ENCODE measurements at regions not wholly inside any gene's neighbourhood (a gene's known extent, or its start where the extent isn't known, plus 50 kb on each side); places are given as distances from the start of the nearest gene placed in this dataset.

DNA sequence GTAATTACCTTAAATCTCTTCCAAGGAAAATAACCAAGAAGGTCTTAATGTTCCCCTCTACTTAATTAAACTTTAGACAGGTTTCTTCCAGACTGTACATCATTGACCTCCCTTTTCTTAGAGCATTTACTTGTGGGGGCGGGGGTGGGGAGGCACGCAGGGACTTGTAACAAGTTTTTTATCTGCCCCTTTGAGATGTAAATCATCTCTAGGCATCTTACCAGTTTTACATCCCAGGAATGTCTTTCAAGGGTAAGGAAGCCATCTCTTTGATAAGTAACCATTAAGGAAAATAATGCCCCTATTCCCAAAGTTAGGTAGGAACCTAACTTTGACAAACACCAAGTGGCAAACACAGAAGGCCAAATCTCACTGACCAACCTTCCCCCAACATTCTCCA, 528.6 kb downstream of the SUCLA2 start:
- H3K4me2 ChIP-seq (ENCODE audit: insufficient read depth, insufficient read length, low read length), result peak overlapping the region; percentile 6
- no peaks in the 10 kb centered on the region; the same call in 1 of the 2 replicates for H3K27me3 ChIP-seq (ENCODE audit: insufficient read depth, low read length)
- H3K18ac ChIP-seq (ENCODE audit: insufficient read length, low read depth, low read length), result no peak overlapping the region
- Mint-ChIP-seq H3K4me3 (no peak overlapping the region; a peak in 1 of 5 replicates), H3K9me3 (peaks cover 14% of the 10 kb centered on the region in 2 experiments; a peak in 4 of 5 replicates), H3K36me3 (ENCODE audit: insufficient read depth in 1 of 3, low read depth in 3 of 3) (peaks cover 0 to 3% (median 3%) of the 10 kb centered on the region in 3 experiments; a peak in 2 of 7 replicates), H3K27me3 (ENCODE audit: low read depth) (peaks cover 20% of the 10 kb centered on the region), H3K4me1 (peaks cover 33 to 38% of the 10 kb centered on the region in 2 experiments), H3K27ac (no peak overlapping the region)
- no peak overlapping the region for H2AFZ ChIP-seq (ENCODE audit: low read length)
- H3K79me2 ChIP-seq (ENCODE audit: insufficient read depth, low read length), result no peaks in the 10 kb centered on the region
- no peak overlapping the region for H2BK15ac ChIP-seq (ENCODE audit: low read depth, low read length)
- no peak overlapping the region for H2AK5ac ChIP-seq (ENCODE audit: insufficient read length, low read length)
- no peak overlapping the region for H4K91ac ChIP-seq (ENCODE audit: insufficient read length, low read depth, low read length)
- no CpG with 5 or more reads among the region's 2 CpGs for WGBS (ENCODE audit: extremely low coverage, insufficient read length, low lambda C conversion rate)
- H4K5ac ChIP-seq (ENCODE audit: insufficient read length, low read depth, low read length), result no peak overlapping the region
- H3K9me3 ChIP-seq (ENCODE audit: control insufficient read depth, low read depth, low read length), result no peaks in the 10 kb centered on the region
- no peak overlapping the region for H3K9ac ChIP-seq (ENCODE audit: extremely low read depth, insufficient read length, low read length)
- no peak overlapping the region for H3K23ac ChIP-seq (ENCODE audit: insufficient read length, low read depth, low read length)
- no peak overlapping the region for H4K8ac ChIP-seq (replicated peaks; ENCODE audit: insufficient read length, low read depth, low read length)
- H3K4ac ChIP-seq (ENCODE audit: low read depth, low read length), result no peak overlapping the region
- H2BK120ac ChIP-seq (ENCODE audit: low read depth, low read length, poor library complexity, severe bottlenecking), result no peak overlapping the region
- no peak overlapping the region for H3T11ph ChIP-seq (ENCODE audit: low read length)
- H3K4me1 ChIP-seq (ENCODE audit: insufficient read depth, low read length), result peaks cover 10% of the 10 kb centered on the region; the same call in 1 of the 2 replicates
- no peak overlapping the region for H3K14ac ChIP-seq (ENCODE audit: insufficient read depth, low read length)
- no peak overlapping the region for H2BK12ac ChIP-seq (ENCODE audit: insufficient read length, low read depth, low read length)
- H4K20me1 ChIP-seq (ENCODE audit: control insufficient read depth, insufficient read depth, insufficient read length), result no peaks in the 10 kb centered on the region
- no peak for TF ChIP-seq CTCF (conservative IDR thresholded peaks at IDR 0.05)
- DNase-seq, result no peak
- H3K27ac ChIP-seq (ENCODE audit: insufficient read length, low read depth, low read length), result no peak overlapping the region
- no peak overlapping the region for H2BK5ac ChIP-seq (ENCODE audit: insufficient read length, low read length)
- no peaks in the 10 kb centered on the region for H3K23me2 ChIP-seq (ENCODE audit: insufficient read length, low read depth, low read length, poor library complexity, severe bottlenecking)
- no peak overlapping the region for H3K56ac ChIP-seq (ENCODE audit: insufficient read length, low read depth, low read length)
- no peaks in the 10 kb centered on the region for H3K79me1 ChIP-seq (ENCODE audit: insufficient read depth, low read depth, low read length, poor library complexity, severe bottlenecking)
- H2BK20ac ChIP-seq (ENCODE audit: low read depth, low read length, poor library complexity, severe bottlenecking), result no peak overlapping the region

All from H9 (cell line).